ENCODE measurements at regions not wholly inside any gene's neighbourhood (a gene's known extent, or its start where the extent isn't known, plus 50 kb on each side); places are given as distances from the start of the nearest gene placed in this dataset.

DNA sequence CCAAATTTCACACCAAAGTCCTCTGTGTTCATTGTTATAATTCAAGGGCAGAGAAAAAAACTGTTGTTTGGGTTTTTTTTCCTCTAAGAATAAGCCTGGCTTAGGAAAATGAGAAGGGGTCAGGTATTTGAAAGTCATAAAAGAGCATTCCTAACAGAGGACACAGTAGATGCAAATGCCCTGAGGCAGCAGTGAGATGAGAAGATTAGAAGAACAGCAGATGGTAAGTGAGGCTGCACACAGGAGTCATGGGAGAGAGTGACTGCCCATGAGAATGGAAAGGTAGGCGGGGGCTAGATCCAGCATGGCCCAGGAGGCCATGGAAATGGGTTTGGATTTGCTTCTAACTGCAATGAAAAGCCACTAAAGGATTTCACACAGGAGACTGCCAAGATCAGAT is 107.5 kb upstream of the RBPJ start:
- no peak overlapping the region for H4K8ac ChIP-seq (ENCODE audit: low read depth, low read length)
- H3K23ac ChIP-seq (ENCODE audit: low read length): no peak overlapping the region
- H3K79me1 ChIP-seq (ENCODE audit: low read length): peaks cover 7% of the 10 kb centered on the region
- H3K4me1 ChIP-seq (ENCODE audit: control insufficient read depth in 1 of 2, insufficient read depth in 2 of 2, low read length in 2 of 2): peaks cover 12 to 14% of the 10 kb centered on the region in 2 experiments
- H3K4me3 ChIP-seq (ENCODE audit: low read depth, low read length): no peak overlapping the region
- peak overlapping the region; percentile 66 for H2BK5ac ChIP-seq (ENCODE audit: low read depth, low read length, poor library complexity)
- no peaks in the 10 kb centered on the region for H3K36me3 ChIP-seq (ENCODE audit: control insufficient read depth in 1 of 2, insufficient read depth in 2 of 2, low read length in 2 of 2)
- no peak overlapping the region for H3K9ac ChIP-seq (ENCODE audit: low read length)
- no peak overlapping the region for H2AK5ac ChIP-seq (ENCODE audit: low read length)
- H3K27me3 ChIP-seq (ENCODE audit: insufficient read depth, low read length): no peaks in the 10 kb centered on the region
- no peak overlapping the region for H4K12ac ChIP-seq (ENCODE audit: low read depth, low read length)
- peak; percentile 88 to 98 for DNase-seq
- H3K4ac ChIP-seq (ENCODE audit: low read depth, low read length): no peak overlapping the region
- no peak overlapping the region for H3K14ac ChIP-seq (ENCODE audit: low read length)
- WGBS (ENCODE audit: extremely low coverage, insufficient coverage, insufficient read length): no CpG with 5 or more reads among the region's 1 CpG
- no peaks in the 10 kb centered on the region for H3K79me2 ChIP-seq (ENCODE audit: control insufficient read depth, insufficient read depth, low read length, poor library complexity)
- H2AFZ ChIP-seq (ENCODE audit: insufficient read depth, low read length, poor library complexity): no peak overlapping the region
- H3K27ac ChIP-seq (ENCODE audit: low read depth, low read length): peak overlapping the region; percentile 67
- H3K4me2 ChIP-seq (ENCODE audit: low read length): no peak overlapping the region
- H3K9me3 ChIP-seq (ENCODE audit: insufficient read depth, low read depth, low read length): no peaks in the 10 kb centered on the region
- H2BK12ac ChIP-seq (ENCODE audit: low read length): no peak overlapping the region
- no peak overlapping the region for H3K18ac ChIP-seq (ENCODE audit: low read length)
- peak overlapping the region; percentile 45 for H4K91ac ChIP-seq (ENCODE audit: low read depth, low read length)
- H2BK120ac ChIP-seq (ENCODE audit: insufficient read depth, low read length, poor library complexity): peak overlapping the region; percentile 8

DNA sequence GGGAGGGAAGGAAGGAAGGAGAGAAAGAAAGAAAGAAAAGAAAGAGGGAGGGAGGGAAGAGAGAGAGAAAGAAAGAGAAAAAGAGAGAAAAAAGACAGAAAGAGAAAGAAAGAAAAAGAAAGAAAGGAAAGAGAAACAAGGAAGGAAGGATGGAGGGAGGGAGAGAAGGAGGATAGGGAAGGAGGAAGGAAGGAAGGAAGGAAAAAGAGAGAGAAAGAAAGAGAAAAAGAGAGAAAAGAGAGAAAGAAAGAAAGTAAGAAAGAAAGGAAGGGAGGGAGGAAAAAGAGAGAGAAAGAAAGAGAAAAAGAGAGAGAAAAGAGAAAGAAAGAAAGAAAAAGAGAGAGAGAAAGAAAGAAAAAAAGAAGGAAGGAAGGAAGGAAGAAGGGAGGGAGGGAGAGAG is 105.8 kb upstream of the RBPJ start:
- no peak overlapping the region for H2AFZ ChIP-seq (ENCODE audit: insufficient read depth, low read length, poor library complexity)
- no peak overlapping the region for H2BK12ac ChIP-seq (ENCODE audit: low read length)
- H3K9me3 ChIP-seq (ENCODE audit: insufficient read depth, low read depth, low read length): no peaks in the 10 kb centered on the region
- no peak overlapping the region for H3K14ac ChIP-seq (ENCODE audit: low read length)
- no peak overlapping the region for H4K8ac ChIP-seq (ENCODE audit: low read depth, low read length)
- no peak overlapping the region for H2AK5ac ChIP-seq (ENCODE audit: low read length)
- no peak overlapping the region for H3K27ac ChIP-seq (ENCODE audit: low read depth, low read length)
- H3K18ac ChIP-seq (ENCODE audit: low read length): no peak overlapping the region
- no peaks in the 10 kb centered on the region for H3K27me3 ChIP-seq (ENCODE audit: insufficient read depth, low read length)
- H3K36me3 ChIP-seq (ENCODE audit: control insufficient read depth in 1 of 2, insufficient read depth in 2 of 2, low read length in 2 of 2): no peaks in the 10 kb centered on the region
- peaks cover 12 to 14% of the 10 kb centered on the region in 2 experiments for H3K4me1 ChIP-seq (ENCODE audit: control insufficient read depth in 1 of 2, insufficient read depth in 2 of 2, low read length in 2 of 2)
- no peak overlapping the region for H3K4me2 ChIP-seq (ENCODE audit: low read length)
- H2BK120ac ChIP-seq (ENCODE audit: insufficient read depth, low read length, poor library complexity): no peak overlapping the region
- H4K12ac ChIP-seq (ENCODE audit: low read depth, low read length): no peak overlapping the region
- no peaks in the 10 kb centered on the region for H3K79me2 ChIP-seq (ENCODE audit: control insufficient read depth, insufficient read depth, low read length, poor library complexity)
- no peak overlapping the region for H3K9ac ChIP-seq (ENCODE audit: low read length)
- no peak overlapping the region for H3K4me3 ChIP-seq (ENCODE audit: low read depth, low read length)
- H3K23ac ChIP-seq (ENCODE audit: low read length): no peak overlapping the region
- no peak overlapping the region for H4K91ac ChIP-seq (ENCODE audit: low read depth, low read length)
- DNase-seq: no peak
- H3K79me1 ChIP-seq (ENCODE audit: low read length): peaks cover 7% of the 10 kb centered on the region
- H2BK5ac ChIP-seq (ENCODE audit: low read depth, low read length, poor library complexity): no peak overlapping the region
- H3K4ac ChIP-seq (ENCODE audit: low read depth, low read length): no peak overlapping the region

DNA sequence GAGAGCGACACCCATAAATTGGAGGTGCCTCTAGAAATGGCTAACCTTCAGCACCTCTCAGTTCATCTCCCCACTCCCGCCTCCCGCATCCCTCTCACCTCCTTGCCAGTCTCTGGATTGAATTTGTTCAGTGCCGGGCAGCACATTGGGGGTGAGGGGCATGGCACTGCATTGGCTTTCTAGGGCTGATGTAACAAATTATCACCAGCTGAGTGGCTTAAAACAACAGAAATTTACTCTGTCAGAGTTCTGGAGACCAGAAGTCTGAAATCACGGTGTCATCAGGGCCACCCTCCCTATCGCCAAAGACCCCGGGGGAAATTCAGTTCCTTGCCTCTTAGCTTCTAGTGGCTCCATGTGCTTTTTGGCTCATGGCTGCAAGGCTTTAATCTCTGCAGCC is 105.1 kb upstream of the RBPJ start:
- Histone ChIP-seq H3K27me3 (ENCODE audit: insufficient read depth, low read length) (no peaks in the 10 kb centered on the region), H3K4me1 (ENCODE audit: control insufficient read depth in 1 of 2, insufficient read depth in 2 of 2, low read length in 2 of 2) (peaks cover 12 to 14% of the 10 kb centered on the region in 2 experiments)
- no CpG with 5 or more reads among the region's 7 CpGs for WGBS (ENCODE audit: extremely low coverage, insufficient coverage, insufficient read length)

DNA sequence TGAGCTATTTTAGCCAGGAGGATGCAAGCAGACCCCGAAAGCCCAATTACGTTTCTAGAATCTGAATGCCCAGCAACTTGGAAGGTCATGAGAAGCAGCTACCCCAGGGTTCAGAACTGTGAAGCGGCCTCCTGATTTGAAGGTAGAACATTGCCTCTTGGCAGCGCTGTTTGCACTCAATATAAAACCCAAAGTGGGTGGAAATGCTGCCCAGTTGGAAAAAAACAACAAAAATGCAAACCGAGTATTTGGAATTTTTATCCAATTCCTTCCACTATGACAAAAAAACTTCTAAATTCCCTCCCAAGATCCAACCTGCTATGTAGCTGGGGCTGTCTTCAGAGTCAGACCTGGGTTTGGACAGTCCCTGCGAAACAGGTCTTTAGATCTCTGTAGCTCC is 103.3 kb upstream of the RBPJ start:
- Histone ChIP-seq H2AFZ (ENCODE audit: insufficient read depth, low read length, poor library complexity) (no peak overlapping the region), H3K9me3 (ENCODE audit: insufficient read depth, low read depth, low read length) (no peaks in the 10 kb centered on the region), H3K9ac (ENCODE audit: low read length) (no peak overlapping the region), H3K27ac (ENCODE audit: low read depth, low read length) (no peak overlapping the region), H3K4me1 (ENCODE audit: control insufficient read depth in 1 of 2, insufficient read depth in 2 of 2, low read length in 2 of 2) (peaks cover 8 to 12% of the 10 kb centered on the region in 2 experiments), H2BK120ac (ENCODE audit: insufficient read depth, low read length, poor library complexity) (no peak overlapping the region), H3K4me3 (ENCODE audit: low read depth, low read length) (no peak overlapping the region), H3K23ac (ENCODE audit: low read length) (no peak overlapping the region), H3K79me2 (ENCODE audit: control insufficient read depth, insufficient read depth, low read length, poor library complexity) (no peaks in the 10 kb centered on the region), H4K12ac (ENCODE audit: low read depth, low read length) (no peak overlapping the region), H3K14ac (ENCODE audit: low read length) (no peak overlapping the region), H4K91ac (ENCODE audit: low read depth, low read length) (no peak overlapping the region), H2BK12ac (ENCODE audit: low read length) (no peak overlapping the region), H4K8ac (ENCODE audit: low read depth, low read length) (no peak overlapping the region), H3K18ac (ENCODE audit: low read length) (no peak overlapping the region), H3K4me2 (ENCODE audit: low read length) (no peak overlapping the region), H3K36me3 (ENCODE audit: control insufficient read depth in 1 of 2, insufficient read depth in 2 of 2, low read length in 2 of 2) (no peaks in the 10 kb centered on the region), H3K79me1 (ENCODE audit: low read length) (peaks cover 7% of the 10 kb centered on the region), H3K27me3 (ENCODE audit: insufficient read depth, low read length) (no peaks in the 10 kb centered on the region), H2BK5ac (ENCODE audit: low read depth, low read length, poor library complexity) (no peak overlapping the region), H3K4ac (ENCODE audit: low read depth, low read length) (no peak overlapping the region), H2AK5ac (ENCODE audit: low read length) (no peak overlapping the region)
- DNase-seq: peak; percentile 21 to 65
- no CpG with 5 or more reads among the region's 6 CpGs for WGBS (ENCODE audit: extremely low coverage, insufficient coverage, insufficient read length)

More for the DNA sequence above, 105.1 kb upstream of the RBPJ start:
- no peaks in the 10 kb centered on the region for H3K9me3 ChIP-seq (ENCODE audit: insufficient read depth, low read depth, low read length)
- no peak overlapping the region for H2AK5ac ChIP-seq (ENCODE audit: low read length)
- no peak overlapping the region for H3K4me3 ChIP-seq (ENCODE audit: low read depth, low read length)
- H4K91ac ChIP-seq (ENCODE audit: low read depth, low read length): peak overlapping the region; percentile 36
- no peak for DNase-seq
- H3K36me3 ChIP-seq (ENCODE audit: control insufficient read depth in 1 of 2, insufficient read depth in 2 of 2, low read length in 2 of 2): no peaks in the 10 kb centered on the region
- no peak overlapping the region for H3K4ac ChIP-seq (ENCODE audit: low read depth, low read length)
- H3K27ac ChIP-seq (ENCODE audit: low read depth, low read length): no peak overlapping the region
- no peak overlapping the region for H2BK12ac ChIP-seq (ENCODE audit: low read length)
- peak overlapping the region; percentile 2 for H2BK120ac ChIP-seq (ENCODE audit: insufficient read depth, low read length, poor library complexity)
- H3K23ac ChIP-seq (ENCODE audit: low read length): no peak overlapping the region
- no peak overlapping the region for H3K14ac ChIP-seq (ENCODE audit: low read length)
- H3K79me2 ChIP-seq (ENCODE audit: control insufficient read depth, insufficient read depth, low read length, poor library complexity): no peaks in the 10 kb centered on the region
- no peak overlapping the region for H3K9ac ChIP-seq (ENCODE audit: low read length)
- H3K79me1 ChIP-seq (ENCODE audit: low read length): peaks cover 7% of the 10 kb centered on the region
- no peak overlapping the region for H4K8ac ChIP-seq (ENCODE audit: low read depth, low read length)
- no peak overlapping the region for H4K12ac ChIP-seq (ENCODE audit: low read depth, low read length)
- no peak overlapping the region for H3K4me2 ChIP-seq (ENCODE audit: low read length)
- no peak overlapping the region for H2AFZ ChIP-seq (ENCODE audit: insufficient read depth, low read length, poor library complexity)
- no peak overlapping the region for H2BK5ac ChIP-seq (ENCODE audit: low read depth, low read length, poor library complexity)
- no peak overlapping the region for H3K18ac ChIP-seq (ENCODE audit: low read length)
